ENCODE measurements at regions not wholly inside any gene's neighbourhood (a gene's known extent, or its start where the extent isn't known, plus 50 kb on each side); places are given as distances from the start of the nearest gene placed in this dataset.
"Not testable (repeated sequence)": the region's sequence is repeated elsewhere in the genome, so short reads cannot be mapped to it uniquely, and the experiment has no call there.

DNA sequence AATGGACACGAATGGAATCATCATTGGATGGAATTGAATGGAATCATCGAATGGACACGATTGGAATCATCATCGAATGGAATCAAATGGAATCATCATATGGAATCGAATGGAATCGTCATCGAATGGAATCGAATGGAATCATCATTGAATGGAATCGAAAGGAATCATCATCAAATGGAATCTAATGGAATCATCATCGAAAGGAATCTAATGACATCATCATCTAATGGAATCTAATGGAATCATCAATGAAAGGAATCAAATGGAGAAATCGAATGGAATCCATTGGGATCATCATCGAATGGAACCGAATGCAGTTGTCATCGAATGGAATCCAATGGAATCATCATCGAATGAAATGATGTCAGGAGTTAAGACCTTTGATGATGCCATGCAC lies 154.9 kb downstream of the SHCBP1 start:
- Histone ChIP-seq H3K27me3 (ENCODE audit: control insufficient read depth in 1 of 2, insufficient read depth in 2 of 2, low read length in 2 of 2) (no peaks in the 10 kb centered on the region), H3K27ac (ENCODE audit: low read depth in 1 of 2, low read length in 2 of 2) (no peak overlapping the region), H3K4me3 (ENCODE audit: low read length) (no peak overlapping the region), H3K4me1 (ENCODE audit: insufficient read depth, low read length) (no peaks in the 10 kb centered on the region), H3K9me3 (ENCODE audit: control insufficient read depth in 1 of 2, insufficient read depth in 1 of 2, low read length in 2 of 2) (peaks cover 0 to 31% of the 10 kb centered on the region in 2 experiments), H3K36me3 (ENCODE audit: insufficient read depth, low read length) (no peaks in the 10 kb centered on the region)
- no peak for ATAC-seq (ENCODE audit: poor library complexity)
- Mint-ChIP-seq H3K36me3 (ENCODE audit: low read depth) (peaks cover 5% of the 10 kb centered on the region), H3K4me1 (ENCODE audit: low read depth) (no peaks in the 10 kb centered on the region), H3K4me3 (no peak overlapping the region), H3K27ac (no peak overlapping the region), H3K9me3 (peaks cover 10% of the 10 kb centered on the region), H3K27me3 (no peaks in the 10 kb centered on the region)
- ChIA-PET CTCF (no interaction called here), POLR2A (no interaction called here)
- DNase-seq, result no peak
- TF ChIP-seq, protein P1, sequence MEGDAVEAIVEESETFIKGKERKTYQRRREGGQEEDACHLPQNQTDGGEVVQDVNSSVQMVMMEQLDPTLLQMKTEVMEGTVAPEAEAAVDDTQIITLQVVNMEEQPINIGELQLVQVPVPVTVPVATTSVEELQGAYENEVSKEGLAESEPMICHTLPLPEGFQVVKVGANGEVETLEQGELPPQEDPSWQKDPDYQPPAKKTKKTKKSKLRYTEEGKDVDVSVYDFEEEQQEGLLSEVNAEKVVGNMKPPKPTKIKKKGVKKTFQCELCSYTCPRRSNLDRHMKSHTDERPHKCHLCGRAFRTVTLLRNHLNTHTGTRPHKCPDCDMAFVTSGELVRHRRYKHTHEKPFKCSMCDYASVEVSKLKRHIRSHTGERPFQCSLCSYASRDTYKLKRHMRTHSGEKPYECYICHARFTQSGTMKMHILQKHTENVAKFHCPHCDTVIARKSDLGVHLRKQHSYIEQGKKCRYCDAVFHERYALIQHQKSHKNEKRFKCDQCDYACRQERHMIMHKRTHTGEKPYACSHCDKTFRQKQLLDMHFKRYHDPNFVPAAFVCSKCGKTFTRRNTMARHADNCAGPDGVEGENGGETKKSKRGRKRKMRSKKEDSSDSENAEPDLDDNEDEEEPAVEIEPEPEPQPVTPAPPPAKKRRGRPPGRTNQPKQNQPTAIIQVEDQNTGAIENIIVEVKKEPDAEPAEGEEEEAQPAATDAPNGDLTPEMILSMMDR (IDR thresholded peaks at IDR 0.05), result no peak
- intact Hi-C loops (cut with DNase I, micrococcal nuclease), result no loop called here

DNA sequence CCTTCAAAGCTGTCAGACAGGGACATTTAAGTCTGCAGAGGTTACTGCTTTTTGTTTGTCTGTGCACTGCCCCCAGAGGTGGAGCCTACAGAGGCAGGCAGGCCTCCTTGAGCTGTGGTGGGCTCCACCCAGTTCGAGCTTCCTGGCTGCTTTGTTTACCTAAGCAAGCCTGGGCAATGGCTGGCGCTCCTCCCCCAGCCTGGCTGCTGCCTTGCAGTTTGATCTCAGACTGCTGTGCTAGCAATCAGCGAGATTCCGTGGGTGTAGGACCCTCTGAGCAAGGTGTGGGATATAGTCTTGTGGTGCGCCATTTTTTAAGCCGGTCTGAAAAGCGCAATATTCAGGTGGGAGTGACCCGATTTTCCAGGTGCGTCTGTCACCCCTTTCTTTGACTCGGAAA lies 166.4 kb downstream of the SHCBP1 start:
- H3K27ac Mint-ChIP-seq; H3K9me3 Mint-ChIP-seq; POLR2A ChIA-PET; H3K36me3 ChIP-seq (ENCODE audit: insufficient read depth, low read length); DNase-seq; intact Hi-C loops (cut with DNase I, micrococcal nuclease); H3K4me1 ChIP-seq (ENCODE audit: insufficient read depth, low read length); ATAC-seq (ENCODE audit: poor library complexity); H3K4me3 Mint-ChIP-seq; H3K4me3 ChIP-seq (ENCODE audit: low read length); H3K9me3 ChIP-seq (ENCODE audit: control insufficient read depth in 1 of 2, insufficient read depth in 1 of 2, low read length in 2 of 2); H3K27ac ChIP-seq (ENCODE audit: low read depth in 1 of 2, low read length in 2 of 2); H3K36me3 Mint-ChIP-seq (ENCODE audit: low read depth); H3K4me1 Mint-ChIP-seq (ENCODE audit: low read depth); H3K27me3 Mint-ChIP-seq; H3K27me3 ChIP-seq (ENCODE audit: control insufficient read depth in 1 of 2, insufficient read depth in 2 of 2, low read length in 2 of 2); CTCF ChIA-PET: not testable (repeated sequence)

DNA sequence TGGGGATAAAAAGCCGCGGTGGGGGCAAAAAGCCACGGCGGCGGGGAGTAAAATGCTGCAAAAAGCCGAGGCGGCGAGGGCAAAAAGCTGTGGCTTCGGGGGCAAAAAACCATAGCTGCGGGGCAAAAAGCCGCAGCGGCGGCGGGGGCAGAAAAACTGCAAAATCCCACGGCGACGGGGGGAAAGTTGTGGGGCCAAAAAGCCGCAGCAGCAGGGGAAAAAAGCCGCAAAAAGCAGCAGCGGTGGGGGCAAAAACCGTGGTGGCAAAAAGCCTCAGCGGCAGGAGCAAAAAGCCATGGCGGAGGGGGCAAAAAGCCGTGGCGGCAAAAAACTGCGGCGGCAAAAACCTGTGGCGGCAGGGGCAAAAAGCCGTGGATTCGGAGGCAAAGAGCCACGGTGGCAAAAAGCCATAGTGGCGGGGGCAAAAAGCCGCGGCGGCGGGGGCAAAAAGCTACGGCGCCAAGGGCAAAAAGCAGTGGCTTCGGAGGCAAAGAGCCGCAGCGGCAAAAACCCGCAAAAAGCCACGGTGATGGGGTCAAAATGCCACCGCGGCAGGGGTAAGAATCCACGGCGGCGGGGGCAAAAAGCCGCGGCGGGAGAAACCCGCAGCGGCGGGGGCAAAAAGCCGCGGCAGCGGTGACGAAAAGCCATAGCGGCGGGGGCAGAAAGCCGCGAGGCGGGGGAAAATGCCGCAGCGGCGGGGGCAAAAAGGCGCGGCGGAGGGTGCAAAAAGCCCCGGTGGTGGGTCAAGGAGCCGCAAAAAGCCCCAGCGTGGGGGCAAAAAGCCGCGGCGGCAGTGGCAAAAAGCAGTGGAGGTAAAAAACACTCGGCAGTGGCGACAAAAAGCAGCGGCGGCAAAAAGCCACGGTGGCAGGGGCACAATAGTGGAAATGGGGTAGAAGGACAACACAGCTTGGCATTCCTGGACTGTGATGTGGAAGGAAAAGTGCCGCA lies 192.8 kb downstream of the SHCBP1 start:
- Histone ChIP-seq H3K27ac (ENCODE audit: low read depth in 1 of 2, low read length in 2 of 2) (no peak overlapping the region), H3K36me3 (ENCODE audit: insufficient read depth, low read length) (no peaks in the 10 kb centered on the region), H3K9me3 (ENCODE audit: control insufficient read depth in 1 of 2, insufficient read depth in 1 of 2, low read length in 2 of 2) (peaks cover 18 to 25% of the 10 kb centered on the region in 2 experiments), H3K4me3 (ENCODE audit: low read length) (no peak overlapping the region), H3K27me3 (ENCODE audit: control insufficient read depth in 1 of 2, insufficient read depth in 2 of 2, low read length in 2 of 2) (peaks cover 15 to 20% of the 10 kb centered on the region in 2 experiments), H3K4me1 (ENCODE audit: insufficient read depth, low read length) (no peaks in the 10 kb centered on the region)
- H3K4me1 Mint-ChIP-seq (ENCODE audit: low read depth), result no peaks in the 10 kb centered on the region
- intact Hi-C loops (cut with DNase I, micrococcal nuclease), result no loop called here
- peaks cover 5% of the 10 kb centered on the region for H3K9me3 Mint-ChIP-seq
- POLR2A ChIA-PET, result no interaction called here
- H3K36me3 Mint-ChIP-seq (ENCODE audit: low read depth), result no peaks in the 10 kb centered on the region
- TF ChIP-seq, protein P1 (IDR thresholded peaks at IDR 0.05), result no peak
- no peak for DNase-seq
- H3K4me3 Mint-ChIP-seq, result no peak overlapping the region
- CTCF ChIA-PET, result no interaction called here
- H3K27ac Mint-ChIP-seq, result no peak overlapping the region
- ATAC-seq (ENCODE audit: poor library complexity), result no peak
- peaks cover 4% of the 10 kb centered on the region for H3K27me3 Mint-ChIP-seq
